ENCODE measurements at regions not wholly inside any gene's neighbourhood (a gene's known extent, or its start where the extent isn't known, plus 50 kb on each side); places are given as distances from the start of the nearest gene placed in this dataset.

GRCh38 chr7:125563964-125564529, 634.4 kb upstream of the POT1 start:
- TF ChIP-seq ZFX (IDR thresholded peaks at IDR 0.05; ENCODE audit: borderline replicate concordance), result no peak
- TF ChIP-seq, protein P1, sequence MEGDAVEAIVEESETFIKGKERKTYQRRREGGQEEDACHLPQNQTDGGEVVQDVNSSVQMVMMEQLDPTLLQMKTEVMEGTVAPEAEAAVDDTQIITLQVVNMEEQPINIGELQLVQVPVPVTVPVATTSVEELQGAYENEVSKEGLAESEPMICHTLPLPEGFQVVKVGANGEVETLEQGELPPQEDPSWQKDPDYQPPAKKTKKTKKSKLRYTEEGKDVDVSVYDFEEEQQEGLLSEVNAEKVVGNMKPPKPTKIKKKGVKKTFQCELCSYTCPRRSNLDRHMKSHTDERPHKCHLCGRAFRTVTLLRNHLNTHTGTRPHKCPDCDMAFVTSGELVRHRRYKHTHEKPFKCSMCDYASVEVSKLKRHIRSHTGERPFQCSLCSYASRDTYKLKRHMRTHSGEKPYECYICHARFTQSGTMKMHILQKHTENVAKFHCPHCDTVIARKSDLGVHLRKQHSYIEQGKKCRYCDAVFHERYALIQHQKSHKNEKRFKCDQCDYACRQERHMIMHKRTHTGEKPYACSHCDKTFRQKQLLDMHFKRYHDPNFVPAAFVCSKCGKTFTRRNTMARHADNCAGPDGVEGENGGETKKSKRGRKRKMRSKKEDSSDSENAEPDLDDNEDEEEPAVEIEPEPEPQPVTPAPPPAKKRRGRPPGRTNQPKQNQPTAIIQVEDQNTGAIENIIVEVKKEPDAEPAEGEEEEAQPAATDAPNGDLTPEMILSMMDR (IDR thresholded peaks at IDR 0.05), result no peak
